Ovary (tissue), 7 donors: ENCODE measurements at regions not wholly inside any gene's neighbourhood (a gene's known extent, or its start where the extent isn't known, plus 50 kb on each side); places are given as distances from the start of the nearest gene placed in this dataset.

ENCODE experiments used
- DNase-seq, 5 donors: peaks; one replicate each; pipeline ENCODE4 v3.0.0-alpha.2; 2019 to 2020
- H3K27ac ChIP-seq, 2 donors: fragments of 200-600 bp; one replicate each; pipeline versions ENCODE4 v1.5.1 to v1.8.0; 2019 to 2022
- H3K27me3 ChIP-seq: fragments of 200-600 bp; one replicate; pipeline ENCODE4 v1.8.0; 2022
- H3K36me3 ChIP-seq: fragments of 200-600 bp; sonication (generic); one replicate; pipeline ENCODE4 v1.5.1; 2019
- H3K4me1 ChIP-seq: one replicate; pipeline ENCODE4 v1.8.1; 2013; ENCODE audit warnings: mild to moderate bottlenecking, moderate library complexity; ENCODE audit not compliant: insufficient read depth
- H3K4me3 ChIP-seq: fragments of 200-600 bp; sonication (generic); one replicate; pipeline ENCODE4 v1.5.1; 2017
- H3K9me3 ChIP-seq, 2 donors: fragments of 200-600 bp in 1 of 2; sonication (generic) in 1 of 2; one replicate each; pipeline versions ENCODE4 v1.5.1 to v1.8.1; 2013 to 2019; ENCODE audit warnings: mild to moderate bottlenecking in 1 of 2, moderate library complexity in 1 of 2
- EP300 ChIP-seq: sonication (generic); formaldehyde crosslinking; IDR thresholded peaks from one replicate; pipeline ENCODE4 v1.6.1; 2017; ENCODE audit warnings: antibody characterized with exemption
- POLR2A ChIP-seq: fragments of 450-650 bp; IDR thresholded peaks from one replicate; pipeline ENCODE4 v1.6.1; 2017; ENCODE audit warnings: antibody characterized with exemption, mild to moderate bottlenecking, moderate library complexity
- WGBS, 3 donors: extraction: QIAGEN DNeasy Blood & Tissue Kit in 1 of 3; methylation state at CpG; one replicate each; pipeline versions ENCODE4 v1.1.5 to v1.1.7; 2013 to 2017; 5-methylcytosine and 5-hydroxymethylcytosine counted together
- intact Hi-C, 4 donors: fragments of 100-400 bp; cut with DNase I; formaldehyde crosslinking; loops; one replicate each; pipeline versions ENCODE4 v1.11.0 to v1.15.1; 2022 to 2023
- TF ChIP-seq, protein P1 (sequence below), 3 donors: fragments of 450-650 bp in 2 of 3; fragments of 200-600 bp in 1 of 3; IDR thresholded peaks; one replicate each; pipeline versions ENCODE4 v1.5.1 to v1.8.0; 2016 to 2022; ENCODE audit warnings: antibody characterized with exemption in 3 of 3, mild to moderate bottlenecking in 1 of 3
- donor health status: DM: no; HTN: no; CAD: no; lungs with moderate emphysema.
- donor health status: DM: no; HTN: no; CAD: no.
- donor health status: Bipolar disorder and iron deficiency.
- donor health status: DM: no; HTN: no; CAD: no.
- donor health status: DM: yes; HTN: yes; CAD: no.

DNA sequence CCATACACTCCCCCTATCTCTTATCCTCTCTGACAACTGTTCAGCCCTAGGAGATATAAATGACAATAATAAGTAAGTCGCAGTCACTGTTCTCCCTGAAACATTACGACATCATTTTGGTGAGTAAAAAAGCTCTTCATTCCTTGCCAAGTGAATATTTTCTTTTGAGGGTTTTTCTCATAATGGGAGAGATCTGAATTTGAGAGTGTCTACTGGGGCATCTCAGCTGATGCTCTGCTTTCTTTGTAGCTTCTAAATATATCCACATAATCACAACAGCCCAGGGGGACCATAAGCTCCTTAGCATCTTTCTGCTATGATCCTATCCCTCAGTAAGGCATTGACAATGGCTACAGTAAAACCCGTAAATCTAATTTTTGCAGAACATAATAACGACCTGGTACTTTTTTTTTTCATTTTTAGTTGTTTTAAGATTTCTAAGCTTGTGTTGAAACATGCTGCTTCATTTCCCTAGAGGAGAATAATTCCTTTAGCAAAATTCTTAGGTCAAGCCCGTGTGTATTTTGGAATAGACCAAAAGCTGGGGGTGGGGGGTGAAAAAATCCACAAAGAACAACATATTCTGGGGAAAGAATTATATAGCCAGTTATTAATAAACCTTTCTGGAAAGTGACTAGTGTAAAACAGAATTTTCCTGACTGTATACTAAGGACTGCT lies 78.1 kb upstream of the GPM6B start:
- intact Hi-C loops = no loop called here
- DNase-seq = no peak
- H3K27me3 ChIP-seq = no peaks in the 10 kb centered on the region
- H3K27ac ChIP-seq = no peak overlapping the region
- no peak overlapping the region for H3K4me3 ChIP-seq
- WGBS, 3 donors = 43 to 47% (median 46%) methylated on average over 5 of the region's 5 CpGs
- H3K4me1 ChIP-seq = no peaks in the 10 kb centered on the region
- TF ChIP-seq, protein P1, sequence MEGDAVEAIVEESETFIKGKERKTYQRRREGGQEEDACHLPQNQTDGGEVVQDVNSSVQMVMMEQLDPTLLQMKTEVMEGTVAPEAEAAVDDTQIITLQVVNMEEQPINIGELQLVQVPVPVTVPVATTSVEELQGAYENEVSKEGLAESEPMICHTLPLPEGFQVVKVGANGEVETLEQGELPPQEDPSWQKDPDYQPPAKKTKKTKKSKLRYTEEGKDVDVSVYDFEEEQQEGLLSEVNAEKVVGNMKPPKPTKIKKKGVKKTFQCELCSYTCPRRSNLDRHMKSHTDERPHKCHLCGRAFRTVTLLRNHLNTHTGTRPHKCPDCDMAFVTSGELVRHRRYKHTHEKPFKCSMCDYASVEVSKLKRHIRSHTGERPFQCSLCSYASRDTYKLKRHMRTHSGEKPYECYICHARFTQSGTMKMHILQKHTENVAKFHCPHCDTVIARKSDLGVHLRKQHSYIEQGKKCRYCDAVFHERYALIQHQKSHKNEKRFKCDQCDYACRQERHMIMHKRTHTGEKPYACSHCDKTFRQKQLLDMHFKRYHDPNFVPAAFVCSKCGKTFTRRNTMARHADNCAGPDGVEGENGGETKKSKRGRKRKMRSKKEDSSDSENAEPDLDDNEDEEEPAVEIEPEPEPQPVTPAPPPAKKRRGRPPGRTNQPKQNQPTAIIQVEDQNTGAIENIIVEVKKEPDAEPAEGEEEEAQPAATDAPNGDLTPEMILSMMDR (IDR thresholded peaks at IDR 0.05) = no peak
- TF ChIP-seq EP300 (no peak), POLR2A (no peak)
- H3K9me3 ChIP-seq = no peaks in the 10 kb centered on the region
- no peaks in the 10 kb centered on the region for H3K36me3 ChIP-seq

GRCh38 chrX:13893826-13894225 lies 76.9 kb upstream of the GPM6B start:
- H3K4me1 ChIP-seq = no peaks in the 10 kb centered on the region
- DNase-seq = no peak
- no peak overlapping the region for H3K27ac ChIP-seq
- intact Hi-C loops = no loop called here
- WGBS, 3 donors = 65 to 73% (median 69%) methylated on average over 5 of the region's 5 CpGs
- no peaks in the 10 kb centered on the region for H3K36me3 ChIP-seq
- no peak for TF ChIP-seq EP300
- TF ChIP-seq, protein P1 (IDR thresholded peaks at IDR 0.05) = no peak
- no peak for TF ChIP-seq POLR2A
- no peaks in the 10 kb centered on the region for H3K9me3 ChIP-seq
- H3K27me3 ChIP-seq = no peaks in the 10 kb centered on the region
- no peak overlapping the region for H3K4me3 ChIP-seq

- Histone ChIP-seq H3K27ac (no peak overlapping the region), H3K9me3 (no peaks in the 10 kb centered on the region), H3K27me3 (no peaks in the 10 kb centered on the region), H3K36me3 (no peaks in the 10 kb centered on the region), H3K4me3 (no peak overlapping the region), H3K4me1 (no peaks in the 10 kb centered on the region)
- TF ChIP-seq EP300 (no peak), POLR2A (no peak)
- TF ChIP-seq, protein P1 (IDR thresholded peaks at IDR 0.05) = no peak
- 83 to 92% (median 84%) methylated on average over 3 of the region's 3 CpGs for WGBS, 3 donors
- no peak for DNase-seq
- intact Hi-C loops = no loop called here
Measured at GRCh38 chrX:13892856-13893255, 76.0 kb upstream of the GPM6B start.

DNA sequence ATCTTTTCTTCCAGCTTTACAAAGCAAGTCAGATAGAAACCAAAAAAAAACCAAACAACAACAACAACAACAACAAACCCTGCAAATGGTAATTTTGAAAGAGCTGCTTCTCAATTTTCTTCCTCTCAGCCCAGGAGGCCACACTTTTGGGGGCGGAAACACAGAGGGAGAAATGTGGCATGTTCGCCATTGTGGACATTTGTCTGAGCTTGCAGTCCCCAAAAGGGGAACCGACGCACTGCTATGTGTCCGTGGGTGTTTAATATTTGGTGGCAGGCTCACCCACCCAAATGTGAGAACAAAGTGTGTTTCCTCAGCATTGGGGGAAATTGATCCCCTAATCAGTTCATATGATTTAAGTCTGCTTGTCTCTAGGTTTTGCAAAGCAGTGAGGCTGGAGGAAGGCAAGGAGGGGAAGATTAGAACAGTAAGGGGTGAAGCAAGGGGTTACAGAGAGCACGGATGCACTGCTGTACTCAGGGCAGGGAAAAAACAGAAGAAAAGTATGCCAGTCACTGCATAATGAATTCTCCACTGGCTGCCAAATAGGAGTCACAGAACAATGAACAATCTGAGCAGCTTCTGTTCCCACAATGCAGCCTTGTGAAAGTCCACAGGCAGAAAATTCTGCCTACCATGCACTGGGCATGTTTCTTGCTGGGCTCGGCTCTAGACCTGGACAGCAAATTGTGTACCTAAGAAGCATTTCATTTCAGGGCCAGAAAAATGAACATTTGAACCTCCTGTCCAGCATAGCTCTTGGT lies 74.7 kb upstream of the GPM6B start:
- H3K4me1 ChIP-seq = no peaks in the 10 kb centered on the region
- no peaks in the 10 kb centered on the region for H3K9me3 ChIP-seq
- no peak for DNase-seq
- H3K27me3 ChIP-seq = no peaks in the 10 kb centered on the region
- intact Hi-C loops = no loop called here
- H3K4me3 ChIP-seq = no peak overlapping the region
- TF ChIP-seq, protein P1 (IDR thresholded peaks at IDR 0.05) = no peak
- no peak for TF ChIP-seq EP300
- no peak for TF ChIP-seq POLR2A
- H3K27ac ChIP-seq = no peak overlapping the region
- H3K36me3 ChIP-seq = no peaks in the 10 kb centered on the region
- WGBS, 3 donors = 74 to 80% (median 76%) methylated on average over 7 of the region's 7 CpGs
